CD14-positive monocyte (primary cell): ENCODE measurements at regions not wholly inside any gene's neighbourhood (a gene's known extent, or its start where the extent isn't known, plus 50 kb on each side); places are given as distances from the start of the nearest gene placed in this dataset.

Source experiments
- DNase-seq, 3 donors: peaks; one replicate each; pipeline ENCODE4 v3.0.0-alpha.2; 2011 to 2022
- H2AFZ ChIP-seq: 2 replicates; pipeline ENCODE4 v1.6.0; 2012; ENCODE audit warnings: mild to moderate bottlenecking, low read depth, low read length, inconsistent platforms; ENCODE audit not compliant: insufficient read depth, poor library complexity, severe bottlenecking
- H3K27ac ChIP-seq, 2 donors: 1 replicate in 1 of 2; 2 replicates in 1 of 2; pipeline ENCODE4 v1.5.1; 2012 to 2013; ENCODE audit warnings: low read length in 2 of 2, control low read depth in 1 of 2, inconsistent platforms in 1 of 2, low read depth in 1 of 2, mild to moderate bottlenecking in 1 of 2
- H3K27me3 ChIP-seq, 2 donors: one replicate each; pipeline versions ENCODE4 v1.6.0 to v1.6.1; 2011 to 2013; ENCODE audit warnings: low read length in 2 of 2; ENCODE audit not compliant: control insufficient read depth in 2 of 2, insufficient read depth in 2 of 2
- H3K36me3 ChIP-seq, 2 donors: replicated peaks in 1 of 2; 1 replicate in 1 of 2; 2 replicates in 1 of 2; pipeline versions ENCODE4 v1.5.1 to v1.6.1; 2012 to 2013; ENCODE audit warnings: low read length in 2 of 2, control low read depth in 1 of 2, inconsistent platforms in 1 of 2, mild to moderate bottlenecking in 1 of 2; ENCODE audit not compliant: insufficient read depth in 2 of 2, control insufficient read depth in 1 of 2
- H3K4me1 ChIP-seq, 2 donors: 1 replicate in 1 of 2; 2 replicates in 1 of 2; pipeline versions ENCODE4 v1.5.1 to v1.6.1; 2012 to 2013; ENCODE audit warnings: low read length in 2 of 2, control low read depth in 1 of 2, inconsistent platforms in 1 of 2, mild to moderate bottlenecking in 1 of 2, moderate library complexity in 1 of 2; ENCODE audit not compliant: insufficient read depth in 2 of 2, control insufficient read depth in 1 of 2
- H3K4me2 ChIP-seq: replicated peaks from 2 replicates; pipeline ENCODE3; 2012; ENCODE audit warnings: low read length, moderate library complexity, mild to moderate bottlenecking; ENCODE audit not compliant: poor library complexity, severe bottlenecking; ENCODE audit errors: extremely low read depth
- H3K4me3 ChIP-seq, 3 experiments: fragments of 200-600 bp in 1 of 3; sonication (generic) in 1 of 3; replicated peaks in 1 of 3; 1 replicate in 2 of 3; 2 replicates in 1 of 3; pipeline ENCODE4 v1.5.1; 2011 to 2013; ENCODE audit warnings: low read length in 3 of 3, mild to moderate bottlenecking in 3 of 3, control low read depth in 2 of 3, low read depth in 2 of 3, inconsistent platforms in 1 of 3, moderate library complexity in 1 of 3
- H3K79me2 ChIP-seq: 2 replicates; pipeline ENCODE4 v1.6.0; 2012; ENCODE audit warnings: mild to moderate bottlenecking, control low read depth, inconsistent platforms, low read length, moderate library complexity; ENCODE audit not compliant: insufficient read depth
- H3K9ac ChIP-seq: 2 replicates; pipeline ENCODE4 v1.6.0; 2017; ENCODE audit warnings: low read length, mild to moderate bottlenecking; ENCODE audit not compliant: insufficient read depth, poor library complexity, severe bottlenecking
- H3K9me3 ChIP-seq, 2 donors: replicated peaks in 1 of 2; 1 replicate in 1 of 2; 2 replicates in 1 of 2; pipeline versions ENCODE4 v1.5.1 to v1.6.1; 2012 to 2013; ENCODE audit warnings: low read length in 2 of 2, control low read depth in 1 of 2; ENCODE audit not compliant: control insufficient read depth in 1 of 2, insufficient read depth in 1 of 2
- H4K20me1 ChIP-seq: 2 replicates; pipeline ENCODE4 v1.6.0; 2012; ENCODE audit warnings: mild to moderate bottlenecking, low read length, control low read depth, moderate library complexity; ENCODE audit not compliant: insufficient read depth
- H3K27ac Mint-ChIP-seq, 7 donors: one replicate each; pipeline ENCODE4 v1.8.0; 2020; ENCODE audit warnings: mild to moderate bottlenecking in 7 of 7, mixed read lengths in 7 of 7, moderate library complexity in 6 of 7, inconsistent platforms in 2 of 7
- H3K27me3 Mint-ChIP-seq, 3 donors: one replicate each; pipeline ENCODE4 v1.8.0; 2021 to 2022; ENCODE audit warnings: low read depth in 3 of 3, mild to moderate bottlenecking in 3 of 3, mixed read lengths in 3 of 3, moderate library complexity in 3 of 3, inconsistent platforms in 1 of 3
- H3K36me3 Mint-ChIP-seq, 2 donors: one replicate each; pipeline ENCODE4 v1.8.0; 2020; ENCODE audit warnings: mixed read lengths in 2 of 2, inconsistent platforms in 1 of 2, mild to moderate bottlenecking in 1 of 2
- H3K4me1 Mint-ChIP-seq: one replicate; pipeline ENCODE4 v1.8.0; 2020; ENCODE audit warnings: mild to moderate bottlenecking, mixed read lengths
- H3K4me3 Mint-ChIP-seq, 2 donors: one replicate each; pipeline ENCODE4 v1.8.0; 2020; ENCODE audit warnings: mild to moderate bottlenecking in 2 of 2, mixed read lengths in 2 of 2, moderate library complexity in 1 of 2
- H3K9me3 Mint-ChIP-seq, 7 donors: one replicate each; pipeline ENCODE4 v1.8.0; 2020 to 2022; ENCODE audit warnings: mixed read lengths in 7 of 7, mild to moderate bottlenecking in 6 of 7, moderate library complexity in 6 of 7, inconsistent platforms in 2 of 7
- CTCF ChIP-seq: fragments of 200-600 bp; IDR thresholded peaks from one replicate; pipeline ENCODE4 v1.8.0; 2022; ENCODE audit warnings: antibody characterized with exemption, mild to moderate bottlenecking
- WGBS: methylation state at CpG from one replicate; pipeline ENCODE4 v1.1.5; 2013; ENCODE audit warnings: missing lambda C conversion rate; ENCODE audit not compliant: insufficient coverage; 5-methylcytosine and 5-hydroxymethylcytosine counted together
- intact Hi-C, 2 donors: fragments of 100-400 bp; cut with micrococcal nuclease; formaldehyde crosslinking; loops; one replicate each; pipeline versions ENCODE4 v1.15.0 to v1.15.1; 2023

GRCh38 chr7:81611040-81611439, 158.8 kb downstream of the HGF start:
- Mint-ChIP-seq H3K27me3 (peaks cover 0 to 5% (median 0%) of the 10 kb centered on the region in 3 donors), H3K9me3 (peaks cover 0 to 5% (median 3%) of the 10 kb centered on the region in 7 donors), H3K36me3 (no peaks in the 10 kb centered on the region), H3K4me1 (no peaks in the 10 kb centered on the region), H3K27ac (no peak overlapping the region), H3K4me3 (no peak overlapping the region)
- Histone ChIP-seq H3K4me3 (no peak overlapping the region), H3K27ac (no peak overlapping the region), H3K36me3 (no peaks in the 10 kb centered on the region), H3K9ac (no peak overlapping the region), H3K27me3 (no peaks in the 10 kb centered on the region), H3K9me3 (no peaks in the 10 kb centered on the region), H2AFZ (no peak overlapping the region), H3K79me2 (no peaks in the 10 kb centered on the region), H3K4me1 (no peaks in the 10 kb centered on the region), H4K20me1 (no peaks in the 10 kb centered on the region), H3K4me2 (no peak overlapping the region)
- TF ChIP-seq CTCF, result no peak
- WGBS, result 81% methylated on average over 16 of the region's 27 CpGs
- intact Hi-C loops, result no loop called here
- DNase-seq, result no peak

GRCh38 chr7:81608748-81609382, 161.0 kb downstream of the HGF start:
- peaks cover 0 to 5% (median 0%) of the 10 kb centered on the region in 3 donors for H3K27me3 Mint-ChIP-seq
- TF ChIP-seq CTCF, result no peak

More at GRCh38 chr7:81608748-81609382, 161.0 kb downstream of the HGF start:
- no peaks in the 10 kb centered on the region for H4K20me1 ChIP-seq
- H3K9me3 Mint-ChIP-seq, result peaks cover 0 to 5% (median 3%) of the 10 kb centered on the region in 7 donors
- H3K36me3 ChIP-seq, result no peaks in the 10 kb centered on the region
- H3K4me1 Mint-ChIP-seq, result no peaks in the 10 kb centered on the region
- no peaks in the 10 kb centered on the region for H3K27me3 ChIP-seq
- H2AFZ ChIP-seq, result no peak overlapping the region
- H3K27ac Mint-ChIP-seq, result no peak overlapping the region
- DNase-seq, result no peak
- H3K4me3 ChIP-seq, result no peak overlapping the region
- no peaks in the 10 kb centered on the region for H3K9me3 ChIP-seq
- H3K9ac ChIP-seq, result no peak overlapping the region
- no CpG with 5 or more reads among the region's 6 CpGs for WGBS
- no peaks in the 10 kb centered on the region for H3K36me3 Mint-ChIP-seq
- no peaks in the 10 kb centered on the region for H3K79me2 ChIP-seq
- H3K27ac ChIP-seq, result no peak overlapping the region
- intact Hi-C loops, result no loop called here
- H3K4me1 ChIP-seq, result no peaks in the 10 kb centered on the region
- H3K4me2 ChIP-seq, result no peak overlapping the region
- H3K4me3 Mint-ChIP-seq, result no peak overlapping the region
